SK-N-SH treated with all-trans-retinoic acid at 6 μM for 48 hours (cell line): ENCODE measurements at regions not wholly inside any gene's neighbourhood (a gene's known extent, or its start where the extent isn't known, plus 50 kb on each side); places are given as distances from the start of the nearest gene placed in this dataset.

Source experiments
- ATAC-seq: fragments of 200-7000 bp; cut with Tn5 transposase; 3 replicates; pipeline ENCODE4 v1.9.1; 2020; ENCODE audit warnings: mild to moderate bottlenecking, moderate library complexity
- ARNTL ChIP-seq: fragments of 450-650 bp; formaldehyde crosslinking; IDR thresholded peaks from 2 replicates; pipeline ENCODE4 v1.5.0; 2020; ENCODE audit warnings: low read depth, mild to moderate bottlenecking, moderate library complexity, borderline replicate concordance
- BACH2 ChIP-seq: fragments of 250-450 bp; sonication (Bioruptor Pico); IDR thresholded peaks from 2 replicates; pipeline ENCODE4 v1.9.0; 2021; ENCODE audit warnings: mild to moderate bottlenecking, borderline replicate concordance
- CREB5 ChIP-seq: fragments of 250-450 bp; sonication (Bioruptor Pico); IDR thresholded peaks from 2 replicates; pipeline ENCODE4 v1.5.1; 2020; ENCODE audit warnings: low read depth, mild to moderate bottlenecking, moderate library complexity
- CSDC2 ChIP-seq: fragments of 250-450 bp; sonication (Bioruptor Pico); IDR thresholded peaks from 2 replicates; pipeline ENCODE4 v1.5.0; 2020; ENCODE audit warnings: mild to moderate bottlenecking, moderate library complexity
- ESRRG ChIP-seq: fragments of 250-450 bp; sonication (Bioruptor Pico); IDR thresholded peaks from 2 replicates; pipeline ENCODE4 v1.6.1; 2021; ENCODE audit warnings: mild to moderate bottlenecking
- GLIS3 ChIP-seq: fragments of 250-450 bp; sonication (Bioruptor Pico); IDR thresholded peaks from 2 replicates; pipeline ENCODE4 v1.5.0; 2020; ENCODE audit warnings: mild to moderate bottlenecking, moderate library complexity
- ISL1 ChIP-seq: fragments of 250-450 bp; sonication (Bioruptor Pico); IDR thresholded peaks from 2 replicates; pipeline ENCODE4 v2.1.2; 2022; ENCODE audit warnings: mild to moderate bottlenecking, moderate library complexity
- OSR1 ChIP-seq: fragments of 250-450 bp; sonication (Bioruptor Pico); IDR thresholded peaks from 2 replicates; pipeline ENCODE4 v1.8.0; 2022; ENCODE audit warnings: moderate library complexity, mild to moderate bottlenecking, inconsistent platforms
- PATZ1 ChIP-seq: fragments of 250-450 bp; sonication (Bioruptor Pico); IDR thresholded peaks from 2 replicates; pipeline ENCODE4 v1.8.0; 2020; ENCODE audit warnings: mild to moderate bottlenecking, moderate library complexity, borderline replicate concordance
- POU6F1 ChIP-seq: fragments of 250-450 bp; sonication (Bioruptor Pico); IDR thresholded peaks from 2 replicates; pipeline ENCODE4 v1.8.0; 2021; ENCODE audit warnings: low read depth, mild to moderate bottlenecking, moderate library complexity, borderline replicate concordance
- PPARA ChIP-seq: fragments of 250-450 bp; sonication (Bioruptor Pico); IDR thresholded peaks from 2 replicates; pipeline ENCODE4 v1.5.0; 2020; ENCODE audit warnings: mild to moderate bottlenecking, borderline replicate concordance
- RARB ChIP-seq: fragments of 250-450 bp; sonication (Bioruptor Pico); IDR thresholded peaks from 2 replicates; pipeline ENCODE4 v1.8.0; 2021; ENCODE audit warnings: mild to moderate bottlenecking, moderate library complexity
- SNAI2 ChIP-seq: fragments of 250-450 bp; sonication (Bioruptor Pico); IDR thresholded peaks from 2 replicates; pipeline ENCODE4 v1.5.0; 2020; ENCODE audit warnings: mild to moderate bottlenecking, moderate library complexity
- TCF4 ChIP-seq: fragments of 250-450 bp; sonication (Bioruptor Pico); IDR thresholded peaks from 2 replicates; pipeline ENCODE4 v1.8.0; 2021; ENCODE audit warnings: mild to moderate bottlenecking, moderate library complexity, borderline replicate concordance
- TOX ChIP-seq: fragments of 250-450 bp; sonication (Bioruptor Pico); IDR thresholded peaks from 2 replicates; pipeline ENCODE4 v1.8.0; 2021; ENCODE audit warnings: mild to moderate bottlenecking, moderate library complexity, borderline replicate concordance
- ZC3H10 ChIP-seq: fragments of 250-450 bp; sonication (Bioruptor Pico); IDR thresholded peaks from 2 replicates; pipeline ENCODE4 v1.5.1; 2021; ENCODE audit warnings: mild to moderate bottlenecking, moderate library complexity
- ZFP3 ChIP-seq: fragments of 250-450 bp; sonication (Bioruptor Pico); IDR thresholded peaks from 2 replicates; pipeline ENCODE4 v1.5.0; 2020; ENCODE audit warnings: mild to moderate bottlenecking, moderate library complexity
- ZFP30 ChIP-seq: fragments of 450-650 bp; formaldehyde crosslinking; IDR thresholded peaks from 2 replicates; pipeline ENCODE4 v1.5.0; 2022; ENCODE audit warnings: mild to moderate bottlenecking, moderate library complexity
- ZNF70 ChIP-seq: fragments of 450-650 bp; formaldehyde crosslinking; IDR thresholded peaks from 2 replicates; pipeline ENCODE4 v1.5.0; 2020; ENCODE audit warnings: mild to moderate bottlenecking, moderate library complexity
- ZNF8 ChIP-seq: fragments of 450-650 bp; formaldehyde crosslinking; IDR thresholded peaks from 2 replicates; pipeline ENCODE4 v1.5.0; 2020; ENCODE audit warnings: mild to moderate bottlenecking, moderate library complexity

GRCh38 chr13:48813518-48813917 lies 159.8 kb downstream of the CYSLTR2 start:
- no peak for ATAC-seq
- TF ChIP-seq RARB = no peak
- TF ChIP-seq ZFP30 (CRISPR knock-in tag) = no peak
- TF ChIP-seq ESRRG = no peak
- no peak for TF ChIP-seq SNAI2 (CRISPR knock-in tag)
- no peak for TF ChIP-seq ISL1 (CRISPR knock-in tag)

- TF ChIP-seq PPARA (CRISPR knock-in tag) (no peak), PATZ1 (no peak), ZNF8 (CRISPR knock-in tag) (no peak), RARB (no peak), POU6F1 (no peak), OSR1 (CRISPR knock-in tag) (no peak), ISL1 (CRISPR knock-in tag) (no peak), ZC3H10 (CRISPR knock-in tag) (no peak), BACH2 (no peak), ZFP3 (CRISPR knock-in tag) (no peak), GLIS3 (CRISPR knock-in tag) (no peak), ARNTL (CRISPR knock-in tag) (no peak), CSDC2 (no peak), ZNF70 (no peak), TCF4 (no peak), CREB5 (CRISPR knock-in tag) (no peak)
- ATAC-seq = peak; percentile 25; the same call in 1 of the 3 replicates
These were observed 159.0 kb upstream of the FNDC3A start for GRCh38 chr13:48816700-48817099.

GRCh38 chr13:48817166-48817802 lies 158.4 kb upstream of the FNDC3A start:
- no peak for TF ChIP-seq BACH2
- ATAC-seq = peak; percentile 54; the same call in 2 of the 3 replicates

GRCh38 chr13:48818495-48819356 lies 157.0 kb upstream of the FNDC3A start:
- peak; percentile 83 for ATAC-seq
- no peak for TF ChIP-seq PATZ1
- 0 out of 2 replicates have a peak, but pooled peaks have one; percentile 16 for TF ChIP-seq ZFP3 (CRISPR knock-in tag)
- 0 out of 2 replicates have a peak, but pooled peaks have one; percentile 9 for TF ChIP-seq TOX

- TF ChIP-seq ZNF8 (CRISPR knock-in tag) (no peak), TOX (no peak), ZNF70 (no peak)
- ATAC-seq = no peak
These were observed 156.3 kb upstream of the FNDC3A start for GRCh38 chr13:48819376-48819775.
